Activated CD4-positive, alpha-beta T cell treated with anti-CD3 and anti-CD28 coated beads, Interleukin-2, amount 50 U/mL, for 48 hours (primary cell): ENCODE measurements at regions not wholly inside any gene's neighbourhood (a gene's known extent, or its start where the extent isn't known, plus 50 kb on each side); places are given as distances from the start of the nearest gene placed in this dataset.
A peak's percentile ranks its signal among the peaks of the same experiment; 100 is the strongest.

Experiments
- DNase-seq, 2 experiments: peaks; one replicate each; pipeline ENCODE4 v3.0.0-alpha.2; 2020

DNA sequence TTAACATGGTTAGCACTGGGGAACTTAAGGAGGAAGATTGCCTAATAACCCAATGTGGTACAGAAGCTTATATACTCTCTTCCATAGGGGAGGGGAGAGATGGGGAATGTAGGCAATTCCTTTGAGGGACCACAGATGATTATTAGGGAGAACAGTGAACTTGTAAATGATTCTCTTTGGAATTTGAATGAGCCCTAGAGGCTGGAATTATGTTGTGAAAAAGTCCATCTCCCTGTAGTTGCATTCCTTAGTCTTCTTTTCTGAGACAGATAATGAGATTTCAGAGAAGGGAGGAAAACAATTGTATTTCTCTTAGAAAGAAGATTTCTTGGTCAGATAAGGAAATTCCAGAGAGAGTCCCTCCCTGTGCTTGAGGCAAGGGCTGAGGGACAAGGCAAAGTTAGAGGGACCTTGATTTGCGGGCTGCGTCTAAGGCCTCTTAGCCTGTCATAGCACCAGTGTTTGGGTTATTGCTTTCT lies 89.0 kb upstream of the HMCN1 start:
- DNase-seq, result no peak

DNA sequence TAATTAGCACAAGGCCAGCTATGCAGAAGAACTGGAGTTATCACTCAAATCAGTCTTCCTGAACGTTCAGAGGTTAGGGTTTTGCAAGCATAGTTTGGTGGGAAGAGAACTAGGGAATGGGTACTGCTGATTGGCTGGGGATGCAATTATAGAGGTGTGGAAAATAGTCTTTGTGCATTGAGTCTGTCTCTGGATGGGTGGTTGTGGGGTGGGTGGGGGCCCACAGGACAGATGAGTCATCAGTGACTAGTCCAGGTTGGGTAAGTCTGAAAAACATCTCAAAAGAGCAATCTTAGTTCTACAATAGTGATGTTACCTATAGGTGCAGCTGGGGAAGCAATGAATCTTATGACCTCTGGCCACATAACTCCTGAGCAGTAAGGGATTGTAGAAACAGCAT lies 89.7 kb upstream of the HMCN1 start:
- DNase-seq, result peak; percentile 14 to 17

DNA sequence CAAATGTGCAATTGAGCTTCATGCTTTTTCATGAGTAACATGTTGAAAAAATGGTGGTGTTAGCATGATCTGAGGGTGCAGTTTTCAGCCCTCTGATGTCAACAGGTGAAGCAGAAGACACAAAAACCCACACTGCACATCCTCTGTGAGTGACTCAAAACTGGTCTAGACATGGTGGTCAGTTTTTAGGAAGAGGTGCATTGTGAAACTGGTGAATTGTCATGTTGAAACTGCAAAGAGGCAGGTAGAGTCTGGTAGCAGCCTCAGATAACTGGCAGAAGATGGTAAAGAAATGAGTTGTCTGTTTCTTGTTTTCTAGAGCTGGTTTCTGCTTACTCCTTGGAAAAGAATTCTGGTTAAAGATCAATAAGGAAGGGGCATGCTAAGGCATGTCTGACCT lies 97.3 kb upstream of the HMCN1 start:
- peak in 1 of 2 experiments; percentile 40 for DNase-seq

DNA sequence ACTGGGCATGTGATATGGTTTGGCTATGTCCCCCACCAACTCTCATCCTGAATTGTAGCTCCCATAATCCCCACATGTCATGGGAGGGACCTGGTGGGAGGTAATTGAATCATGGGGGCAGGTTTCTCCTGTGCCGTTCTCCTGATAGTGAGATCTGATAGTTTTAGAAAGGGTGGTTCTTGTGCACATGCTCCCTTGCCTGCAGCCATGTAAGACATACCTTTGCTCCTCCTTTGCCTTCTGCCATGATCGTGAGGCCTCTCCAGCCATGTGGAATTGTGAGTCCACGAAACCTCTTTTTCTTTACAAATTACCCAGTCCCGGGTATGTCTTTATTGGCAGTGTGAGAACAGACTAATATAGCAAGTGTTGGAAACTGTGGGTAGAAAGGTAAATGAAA lies 99.5 kb upstream of the HMCN1 start:
- no peak for DNase-seq

DNA sequence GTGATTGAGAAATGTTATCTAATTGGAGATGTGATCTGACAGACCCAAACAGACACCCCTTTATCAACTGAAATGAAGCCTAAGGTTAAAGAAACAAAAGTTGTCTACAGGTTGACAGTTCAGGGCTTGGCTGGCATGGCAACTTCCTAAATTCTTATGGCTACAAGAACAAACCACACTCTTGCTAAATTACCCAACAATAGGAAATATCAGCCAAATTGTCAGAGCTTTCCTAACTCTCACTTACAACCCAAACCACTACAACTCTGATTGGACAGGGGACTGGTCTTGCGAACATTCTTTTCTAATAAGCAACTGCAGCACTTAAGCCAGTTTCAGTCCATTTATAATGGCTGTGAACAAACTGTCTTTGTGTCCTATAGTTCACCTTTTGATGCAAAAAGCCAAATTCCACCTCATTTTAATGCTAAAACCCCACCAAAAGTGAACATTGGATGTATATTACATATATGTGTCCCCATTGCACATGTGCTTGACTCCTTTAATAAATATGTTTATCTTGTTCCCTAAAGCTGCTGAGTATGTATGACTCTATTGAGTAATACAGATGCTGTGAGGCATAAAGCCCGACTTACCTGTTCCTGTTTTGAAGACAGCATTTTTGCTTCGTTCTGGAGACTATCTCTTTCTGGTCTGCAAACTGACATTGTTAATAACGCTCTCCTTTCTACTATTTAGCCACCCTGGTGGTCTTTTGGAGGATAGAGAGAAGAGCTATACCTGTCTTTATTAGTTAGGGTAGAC lies 101.3 kb upstream of the HMCN1 start:
- DNase-seq, result no peak

DNA sequence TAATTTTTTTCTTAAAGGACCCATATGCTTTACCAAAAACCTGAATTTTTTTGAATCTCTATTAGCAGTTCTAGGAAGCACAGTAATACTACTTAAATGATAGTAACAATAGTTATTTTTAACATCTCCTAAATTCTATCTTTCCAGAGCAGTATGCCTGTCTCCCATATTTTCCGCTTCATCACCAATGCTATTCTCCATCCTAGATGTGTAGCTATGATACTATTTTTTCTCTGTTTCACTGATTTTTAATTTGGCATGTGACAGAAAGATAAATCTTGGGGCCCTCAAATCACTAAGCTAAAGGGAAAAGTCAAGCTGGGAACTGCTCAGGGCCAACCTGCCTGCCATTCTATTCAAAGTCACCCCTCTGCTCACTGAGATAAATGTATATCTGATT lies 102.3 kb upstream of the HMCN1 start:
- no peak for DNase-seq

DNA sequence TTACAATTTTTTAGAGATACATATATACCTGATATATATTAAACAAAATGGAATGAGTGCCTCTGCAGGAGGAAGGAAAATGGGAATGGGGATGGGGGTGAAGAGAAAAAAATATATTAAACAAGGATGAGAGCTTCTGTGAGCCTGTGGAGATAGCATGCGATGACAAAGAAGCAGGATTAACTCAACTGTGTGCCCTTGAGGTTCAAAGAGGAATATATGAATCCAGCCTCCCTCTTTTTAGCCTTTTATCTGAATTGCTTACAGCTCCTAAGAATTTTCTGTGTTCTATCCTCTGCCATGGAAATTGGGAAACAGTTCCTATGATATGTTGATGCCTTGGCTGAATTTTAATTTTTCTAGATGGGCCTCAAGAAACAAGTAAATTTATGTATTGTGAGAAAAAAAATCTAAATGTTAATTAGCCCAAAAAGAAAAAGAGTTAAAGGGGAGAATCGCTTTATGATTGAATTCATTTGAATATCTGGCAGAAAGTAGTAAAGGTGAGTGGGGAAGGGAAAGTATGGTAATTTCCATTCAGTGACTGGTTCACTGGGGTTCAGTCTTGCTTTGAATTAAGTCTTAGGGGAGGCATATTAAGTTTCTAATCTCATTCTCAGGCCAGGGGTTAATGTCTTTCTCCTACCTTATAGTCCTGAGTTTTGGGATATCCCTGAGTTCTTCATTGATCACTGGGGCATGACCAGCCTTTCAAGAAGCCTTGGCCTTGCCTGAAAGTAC lies 106.3 kb upstream of the HMCN1 start:
- DNase-seq, result no peak

DNA sequence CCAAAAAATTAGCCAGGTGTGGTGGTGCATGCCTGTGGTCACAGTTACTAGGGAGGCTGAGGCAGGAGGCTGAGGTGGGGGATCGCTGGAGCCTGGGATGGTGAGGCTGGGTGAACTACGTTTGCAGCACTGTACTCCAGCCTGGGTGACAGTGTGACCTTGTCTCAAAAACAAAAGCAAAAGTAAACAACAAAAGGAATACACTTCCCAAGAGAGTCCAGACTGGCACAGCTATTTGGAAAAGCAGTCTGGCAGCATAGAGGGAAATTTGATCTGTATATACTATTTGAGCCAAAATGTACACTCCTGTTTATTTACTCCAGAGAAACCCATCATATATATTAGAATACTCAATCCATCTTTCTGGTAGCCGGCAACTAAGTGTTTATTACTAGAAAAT lies 107.0 kb upstream of the HMCN1 start:
- no peak for DNase-seq

DNA sequence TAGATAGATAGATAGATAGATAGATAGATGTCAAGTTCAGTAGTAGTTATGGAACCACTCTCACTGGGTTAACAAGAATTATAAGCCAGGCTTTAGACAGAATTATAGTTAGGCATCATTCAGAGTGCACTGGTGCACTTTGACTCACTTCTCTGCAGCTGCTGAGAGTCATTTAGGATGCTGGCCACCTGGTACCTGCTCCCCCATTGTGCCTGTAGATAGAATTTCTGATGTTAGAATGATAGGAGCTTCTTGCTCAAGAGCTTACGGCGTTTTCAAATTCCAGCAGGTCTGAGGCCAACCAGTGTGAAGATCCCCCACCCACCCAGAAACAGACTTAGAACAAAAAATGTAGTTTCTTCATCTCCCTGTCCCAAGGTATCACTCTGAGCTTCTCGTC lies 107.8 kb upstream of the HMCN1 start:
- DNase-seq, result no peak

DNA sequence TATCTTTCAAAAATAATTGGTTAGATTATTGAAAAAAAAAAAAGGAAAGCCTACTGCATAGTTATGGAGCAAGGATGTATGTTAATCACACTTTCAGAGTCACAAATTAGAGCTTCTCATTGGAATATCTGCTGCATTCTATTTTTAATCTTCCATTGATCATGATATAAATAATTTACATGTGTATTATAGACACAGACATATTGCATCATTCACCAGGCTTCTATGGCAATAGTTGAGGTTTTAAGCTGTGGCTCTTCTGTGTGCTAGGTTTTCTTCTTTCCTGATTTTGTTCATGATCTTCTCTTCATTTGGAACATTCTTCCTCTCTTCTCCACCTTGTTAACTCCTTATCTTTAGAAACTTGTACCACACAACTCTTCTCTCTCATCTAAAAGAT lies 123.2 kb upstream of the HMCN1 start:
- DNase-seq, result no peak

DNA sequence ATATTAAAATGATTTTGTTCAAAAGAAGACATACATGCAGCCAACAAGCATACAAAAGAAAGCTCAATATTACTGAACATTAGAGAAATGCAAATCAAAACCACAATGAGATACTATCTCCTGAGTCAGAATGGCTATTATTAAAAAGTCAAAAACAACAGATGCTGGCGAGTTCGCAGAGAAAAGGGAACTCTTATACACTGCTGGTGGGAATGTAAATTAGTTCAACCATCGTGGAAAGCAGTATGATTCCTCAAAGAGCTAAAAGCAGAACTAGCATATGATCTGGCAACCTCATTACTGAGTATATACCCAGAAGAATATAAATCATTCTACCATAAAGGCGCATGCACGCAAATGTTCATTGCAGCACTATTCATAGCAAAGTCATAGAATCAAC lies 126.0 kb upstream of the HMCN1 start:
- no peak for DNase-seq

DNA sequence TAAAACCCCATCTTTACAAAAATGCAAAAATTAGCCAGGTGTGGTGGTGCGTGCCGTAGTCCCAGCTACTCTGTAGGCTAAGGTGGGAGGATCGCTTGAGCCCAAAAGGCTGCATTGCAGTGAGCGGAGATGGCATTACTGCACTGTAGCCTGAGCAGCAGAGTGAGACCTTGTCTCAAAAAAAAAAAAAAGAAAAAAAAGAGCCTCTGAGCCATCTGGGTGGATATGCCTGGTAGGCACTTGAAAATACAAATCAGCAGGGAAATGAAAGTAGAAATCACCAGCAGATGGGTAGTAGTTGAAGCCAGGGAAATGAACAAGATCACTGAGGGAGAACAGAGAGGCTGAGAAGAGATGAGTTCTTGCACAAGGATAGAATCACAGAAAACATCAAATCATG lies 131.0 kb upstream of the HMCN1 start:
- no peak for DNase-seq

DNA sequence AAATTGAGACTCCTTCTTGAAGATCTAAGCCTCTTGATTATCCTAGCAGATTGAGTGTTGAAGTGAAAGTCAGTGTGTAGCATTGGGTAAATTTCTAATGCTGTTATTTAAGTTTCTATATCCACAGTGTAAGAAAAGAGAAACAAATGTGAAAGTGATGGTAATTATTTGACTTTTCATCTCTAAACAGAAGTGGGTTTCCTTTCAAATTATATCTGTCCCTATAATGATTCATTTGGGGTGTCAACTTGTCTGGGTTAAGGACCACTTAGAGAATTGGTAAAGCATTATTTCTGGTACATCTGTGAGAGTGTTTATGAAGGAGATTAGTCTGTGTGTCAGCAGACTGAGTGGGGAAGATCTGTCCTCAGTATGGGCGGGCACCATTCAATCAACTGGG lies 133.0 kb upstream of the HMCN1 start:
- no peak for DNase-seq

DNA sequence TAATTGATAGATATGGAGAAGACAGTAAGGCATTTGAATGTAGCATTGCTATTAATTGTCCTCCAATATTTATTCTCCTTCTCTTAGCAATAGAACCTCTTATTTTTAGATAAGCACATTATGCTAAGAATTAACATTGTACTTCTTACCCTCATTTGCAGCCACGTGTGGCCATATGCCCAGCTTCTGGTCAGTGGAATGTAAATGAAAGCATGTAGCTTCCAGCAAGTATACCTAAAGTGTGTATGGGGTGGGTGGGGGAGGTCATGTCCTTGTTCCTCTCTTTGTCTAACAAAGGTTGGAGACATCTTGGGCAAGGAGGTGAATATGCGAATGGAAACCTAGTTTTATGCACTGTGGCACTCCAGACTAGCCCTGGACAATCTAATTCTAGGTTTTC lies 133.6 kb upstream of the HMCN1 start:
- DNase-seq, result no peak

DNA sequence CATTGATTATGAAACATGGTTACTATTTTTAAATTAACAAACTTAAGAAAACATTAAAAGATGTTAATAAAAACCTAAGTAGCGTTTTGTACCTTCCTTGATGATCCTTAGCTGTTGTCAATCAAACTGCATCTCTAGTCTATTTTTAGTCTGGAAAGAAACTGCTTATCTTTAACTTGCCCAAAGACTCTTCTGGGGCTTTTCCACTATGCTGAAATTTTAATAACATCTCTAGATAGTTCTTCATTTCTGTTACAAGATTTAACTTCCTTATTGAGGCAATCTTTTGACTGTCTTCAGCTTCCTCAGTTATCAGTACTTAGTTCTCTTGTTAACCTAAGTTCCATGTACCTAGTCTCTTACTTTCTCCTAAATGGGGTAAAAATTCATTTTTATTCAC lies 135.9 kb upstream of the HMCN1 start:
- DNase-seq, result no peak

DNA sequence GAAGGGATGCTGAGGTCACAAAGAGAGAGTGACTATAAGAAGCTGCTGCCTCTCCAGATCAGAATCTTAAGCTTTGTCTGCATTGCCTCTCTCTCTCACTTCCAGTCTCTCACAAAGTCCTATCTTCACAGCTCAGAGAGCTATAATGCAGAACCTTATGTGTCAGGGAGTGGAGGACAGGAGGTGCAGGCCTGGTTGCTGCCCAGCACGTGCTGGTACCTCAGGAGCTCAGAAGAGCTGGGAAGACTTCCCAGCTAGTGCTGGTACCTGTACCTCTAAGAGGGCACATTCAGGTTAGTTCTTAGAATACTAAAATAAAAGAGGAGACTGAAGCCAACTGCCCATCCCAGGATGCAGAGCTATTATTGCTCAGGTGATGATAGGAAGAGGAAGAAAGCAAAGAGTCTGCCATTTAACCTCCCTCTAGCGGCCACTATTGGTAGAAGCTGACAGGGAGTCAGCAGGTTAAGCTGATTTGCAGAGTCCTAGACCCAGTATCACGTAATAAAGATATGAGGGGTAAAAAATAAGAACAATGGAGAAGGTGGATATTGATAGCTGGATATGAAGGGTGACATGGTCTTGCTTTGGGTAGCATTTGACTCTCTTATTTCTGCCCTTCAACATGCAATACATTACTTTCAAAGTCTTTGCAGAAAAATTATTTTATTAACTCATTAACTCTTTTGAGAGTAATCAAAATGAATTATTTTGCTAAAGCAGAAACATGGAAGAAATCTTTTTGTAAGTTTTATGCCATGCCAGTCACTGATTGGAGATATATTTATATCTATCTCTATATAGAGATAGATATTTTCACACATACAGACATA lies 138.1 kb upstream of the HMCN1 start:
- peak; percentile 42 to 54 for DNase-seq

DNA sequence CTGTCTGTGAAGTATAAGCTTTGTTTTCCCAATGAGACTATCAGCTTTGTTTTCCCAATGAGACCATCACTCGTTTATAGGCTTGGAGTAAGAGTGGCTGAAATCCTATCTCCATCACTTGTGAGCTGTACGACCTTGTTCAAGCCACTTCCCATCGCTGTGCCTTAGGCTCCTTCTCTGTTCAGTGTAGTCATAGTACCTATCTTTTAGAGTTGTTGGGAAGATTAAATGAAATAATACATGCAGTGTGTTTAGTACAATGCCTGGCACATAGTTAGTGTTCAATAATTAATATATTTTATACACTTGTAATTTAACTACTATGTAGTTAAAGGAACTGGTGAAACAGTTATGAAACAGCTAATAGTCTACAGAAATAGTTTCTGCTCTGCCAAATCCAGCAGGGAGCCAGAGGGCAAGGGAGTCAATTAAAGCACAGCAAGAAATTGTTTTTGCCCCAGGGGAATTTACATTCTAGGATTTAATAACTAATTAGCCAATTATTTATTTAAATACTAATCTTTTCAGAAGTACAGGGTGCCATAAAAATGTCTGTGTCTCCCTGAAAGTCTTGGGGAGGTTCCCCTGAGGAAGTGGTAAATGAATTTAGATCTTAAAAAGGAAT lies 139.3 kb upstream of the HMCN1 start:
- DNase-seq, result no peak

DNA sequence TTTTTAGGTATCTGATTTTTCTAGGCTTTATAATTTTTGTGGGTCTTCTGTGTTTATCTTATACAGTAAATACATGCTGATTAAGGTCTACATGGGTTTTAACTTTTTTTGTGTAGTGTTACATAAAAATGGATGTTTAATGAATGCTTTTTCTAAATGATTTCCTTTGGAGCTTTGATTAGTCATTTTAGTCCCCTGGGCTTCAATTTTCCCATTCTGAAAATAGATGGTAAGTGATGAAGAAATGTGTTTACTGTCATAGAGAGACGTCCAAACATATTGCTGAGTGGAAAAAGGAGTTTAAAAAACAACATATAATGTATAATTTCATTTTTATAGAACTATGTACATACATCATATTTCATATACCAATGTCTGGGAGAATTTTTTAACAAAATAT lies 140.9 kb upstream of the HMCN1 start:
- DNase-seq, result no peak

DNA sequence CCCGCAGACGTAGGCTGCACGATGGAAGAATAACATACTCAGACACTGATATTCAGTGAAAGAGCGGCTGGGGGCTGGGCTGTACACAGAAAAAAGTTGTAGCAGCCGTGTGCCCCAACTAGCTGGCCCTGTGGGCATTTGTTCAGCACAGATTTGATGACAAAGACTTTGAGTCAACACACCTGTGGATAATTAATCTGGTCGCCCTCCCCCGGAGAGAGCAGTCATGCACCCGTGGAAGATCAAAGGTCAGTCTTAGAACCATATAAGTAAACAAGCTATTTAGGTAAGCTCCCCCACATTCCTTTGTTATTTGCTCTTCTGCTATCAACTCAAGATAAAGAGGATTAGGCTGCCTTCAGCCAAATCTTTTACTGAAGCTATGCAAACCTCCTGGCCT lies 148.4 kb upstream of the HMCN1 start:
- DNase-seq, result no peak

DNA sequence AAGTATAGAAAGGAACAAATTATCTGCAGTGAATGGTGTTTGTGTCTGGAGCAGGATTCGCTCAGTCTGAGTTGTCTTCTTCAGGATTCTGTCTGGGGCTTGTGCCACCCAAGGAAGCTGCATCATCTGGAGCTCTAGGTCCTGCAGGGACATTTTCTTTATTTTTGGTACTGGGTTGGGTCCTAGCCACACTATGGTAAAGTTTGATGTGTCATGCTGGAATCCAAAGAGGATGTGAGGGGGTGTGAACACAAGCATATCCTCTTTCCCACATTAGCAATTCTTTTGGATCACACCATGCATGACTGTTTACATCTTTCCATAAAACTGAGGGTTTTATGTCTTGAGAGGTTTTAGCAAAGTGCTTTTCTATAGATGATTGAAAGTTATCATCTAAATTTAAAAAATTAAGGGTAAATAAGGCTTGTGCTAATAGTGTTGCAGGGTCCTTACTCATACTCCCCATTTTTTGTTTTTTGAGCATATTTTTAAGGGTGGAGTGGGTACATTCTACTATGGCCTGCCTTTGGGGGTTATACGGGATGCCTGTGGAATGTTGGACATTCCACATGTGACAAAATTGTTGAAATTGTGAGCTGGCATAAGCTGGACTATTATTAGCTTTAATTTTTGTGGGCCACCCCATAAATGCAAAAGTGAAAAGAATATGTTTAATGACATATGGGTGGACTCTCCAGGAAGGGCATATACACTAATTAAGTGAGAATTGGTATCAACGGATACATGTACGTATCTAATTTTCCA lies 152.0 kb upstream of the HMCN1 start:
- no peak for DNase-seq

DNA sequence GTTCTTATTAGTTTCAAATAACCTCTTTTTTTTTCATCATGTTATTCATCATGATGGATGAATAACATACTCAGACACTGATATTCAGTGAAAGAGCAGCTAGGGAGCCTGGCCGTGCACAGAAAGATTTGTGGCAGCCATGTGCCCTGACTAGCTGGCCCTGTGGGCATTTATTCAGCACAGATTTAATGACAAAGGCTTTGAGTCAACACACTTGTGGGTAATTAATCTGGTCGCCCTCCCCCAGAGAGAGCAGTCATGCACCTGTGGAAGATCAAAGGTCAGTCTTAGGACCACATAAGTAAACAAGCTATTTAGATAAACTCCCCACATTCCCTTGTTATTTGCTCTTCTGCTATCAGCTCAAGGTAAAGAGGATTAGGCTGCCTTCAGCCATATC lies 153.2 kb upstream of the HMCN1 start:
- no peak for DNase-seq

DNA sequence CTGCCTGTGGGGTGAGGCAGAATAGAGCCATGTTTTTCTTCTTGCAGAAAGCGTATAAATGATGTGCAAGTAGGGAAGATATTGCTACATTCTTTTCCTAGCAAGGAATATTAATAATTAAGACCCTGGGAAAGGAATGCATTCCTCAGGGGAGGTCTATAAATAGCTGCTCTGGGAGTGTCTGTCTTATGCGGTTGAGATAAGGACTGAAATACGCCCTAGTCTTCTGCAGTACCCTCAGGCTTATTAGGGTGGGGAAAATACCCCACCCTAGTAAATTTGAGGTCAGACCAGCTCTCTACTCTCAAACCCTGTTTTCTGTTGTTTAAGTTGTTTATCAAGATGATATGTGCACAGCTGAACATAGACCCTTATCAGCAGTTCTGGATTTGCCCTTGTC lies 155.9 kb upstream of the HMCN1 start:
- no peak for DNase-seq
